Testis (tissue), 2 donors: ENCODE measurements at regions not wholly inside any gene's neighbourhood (a gene's known extent, or its start where the extent isn't known, plus 50 kb on each side); places are given as distances from the start of the nearest gene placed in this dataset.

Experiments used
- POLR2A ChIP-seq: fragments of 450-650 bp; IDR thresholded peaks from one replicate; pipeline ENCODE4 v1.6.1; 2017; ENCODE audit warnings: antibody characterized with exemption, mild to moderate bottlenecking, moderate library complexity
- TF ChIP-seq, protein P1 (sequence below), 3 experiments: fragments of 450-650 bp in 2 of 3; fragments of 200-600 bp in 1 of 3; sonication (generic) in 1 of 3; IDR thresholded peaks; one replicate each; pipeline ENCODE4 v1.5.1; 2016 to 2019; ENCODE audit warnings: antibody characterized with exemption in 3 of 3, mild to moderate bottlenecking in 2 of 3, moderate library complexity in 1 of 3

DNA sequence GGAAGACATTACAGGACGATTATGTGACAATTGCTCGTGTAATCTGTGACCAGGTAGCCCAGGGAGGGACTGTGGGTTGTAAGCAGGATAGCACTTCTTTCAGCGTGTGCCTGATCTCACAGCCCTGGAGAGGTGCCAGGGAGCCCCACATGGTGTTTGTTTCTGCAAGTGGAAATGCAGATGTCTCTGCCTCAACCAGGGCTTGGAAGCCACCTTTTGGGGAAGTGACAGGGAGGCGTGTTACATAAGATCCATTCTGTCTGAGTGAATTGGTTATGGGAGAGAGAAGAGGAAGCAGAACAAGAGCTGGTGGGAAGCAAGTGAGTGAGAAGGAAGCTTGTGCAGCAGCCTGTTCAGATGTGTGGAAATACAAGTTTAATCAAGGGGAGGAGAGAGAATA, 104.5 kb upstream of the GATB start:
- TF ChIP-seq, protein P1, sequence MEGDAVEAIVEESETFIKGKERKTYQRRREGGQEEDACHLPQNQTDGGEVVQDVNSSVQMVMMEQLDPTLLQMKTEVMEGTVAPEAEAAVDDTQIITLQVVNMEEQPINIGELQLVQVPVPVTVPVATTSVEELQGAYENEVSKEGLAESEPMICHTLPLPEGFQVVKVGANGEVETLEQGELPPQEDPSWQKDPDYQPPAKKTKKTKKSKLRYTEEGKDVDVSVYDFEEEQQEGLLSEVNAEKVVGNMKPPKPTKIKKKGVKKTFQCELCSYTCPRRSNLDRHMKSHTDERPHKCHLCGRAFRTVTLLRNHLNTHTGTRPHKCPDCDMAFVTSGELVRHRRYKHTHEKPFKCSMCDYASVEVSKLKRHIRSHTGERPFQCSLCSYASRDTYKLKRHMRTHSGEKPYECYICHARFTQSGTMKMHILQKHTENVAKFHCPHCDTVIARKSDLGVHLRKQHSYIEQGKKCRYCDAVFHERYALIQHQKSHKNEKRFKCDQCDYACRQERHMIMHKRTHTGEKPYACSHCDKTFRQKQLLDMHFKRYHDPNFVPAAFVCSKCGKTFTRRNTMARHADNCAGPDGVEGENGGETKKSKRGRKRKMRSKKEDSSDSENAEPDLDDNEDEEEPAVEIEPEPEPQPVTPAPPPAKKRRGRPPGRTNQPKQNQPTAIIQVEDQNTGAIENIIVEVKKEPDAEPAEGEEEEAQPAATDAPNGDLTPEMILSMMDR (IDR thresholded peaks at IDR 0.05) = no peak
- TF ChIP-seq POLR2A = no peak
